Thymus (tissue), 11 donors: ENCODE measurements at regions not wholly inside any gene's neighbourhood (a gene's known extent, or its start where the extent isn't known, plus 50 kb on each side); places are given as distances from the start of the nearest gene placed in this dataset.
A peak's percentile ranks its signal among the peaks of the same experiment; 100 is the strongest.

ENCODE experiments used
- DNase-seq, 9 donors: peaks; one replicate each; pipeline ENCODE4 v3.0.0-alpha.2; 2013; ENCODE audit warnings: low spot score in 9 of 9, low read depth in 6 of 9, missing footprints in 1 of 9
- H3K27ac ChIP-seq, 2 donors: one replicate each; pipeline ENCODE4 v1.5.1; 2013; ENCODE audit warnings: control low read depth in 1 of 2, low read depth in 1 of 2, low read length in 1 of 2, mild to moderate bottlenecking in 1 of 2, moderate library complexity in 1 of 2
- H3K27me3 ChIP-seq, 2 donors: one replicate each; pipeline ENCODE4 v1.5.1; 2013; ENCODE audit warnings: low read length in 1 of 2; ENCODE audit not compliant: control insufficient read depth in 2 of 2, insufficient read depth in 1 of 2
- H3K36me3 ChIP-seq, 2 donors: one replicate each; pipeline ENCODE4 v1.5.1; 2013; ENCODE audit warnings: low read length in 1 of 2, mild to moderate bottlenecking in 1 of 2, moderate library complexity in 1 of 2; ENCODE audit not compliant: control insufficient read depth in 2 of 2, insufficient read depth in 2 of 2
- H3K4me1 ChIP-seq, 2 donors: one replicate each; pipeline ENCODE4 v1.5.1; 2013; ENCODE audit warnings: low read length in 2 of 2; ENCODE audit not compliant: control insufficient read depth in 2 of 2, insufficient read depth in 2 of 2
- H3K4me3 ChIP-seq, 2 donors: one replicate each; pipeline ENCODE4 v1.5.1; 2013; ENCODE audit warnings: low read length in 2 of 2, control low read depth in 1 of 2, mild to moderate bottlenecking in 1 of 2
- H3K9me3 ChIP-seq, 2 donors: one replicate each; pipeline ENCODE4 v1.5.1; 2013; ENCODE audit warnings: low read length in 1 of 2, mild to moderate bottlenecking in 1 of 2; ENCODE audit not compliant: control insufficient read depth in 2 of 2, insufficient read depth in 1 of 2
- WGBS: extraction: QIAGEN DNeasy Blood & Tissue Kit; methylation state at CpG from one replicate; pipeline ENCODE4 v1.1.7; 2013; 5-methylcytosine and 5-hydroxymethylcytosine counted together
- donor health status: healthy.

GRCh38 chr18:74023220-74023619 is 124.4 kb downstream of the FBXO15 start:
- Histone ChIP-seq H3K9me3 (no peaks in the 10 kb centered on the region), H3K4me3 (no peak overlapping the region), H3K36me3 (no peaks in the 10 kb centered on the region), H3K27me3 (no peaks in the 10 kb centered on the region), H3K27ac (no peak overlapping the region), H3K4me1 (no peaks in the 10 kb centered on the region)
- WGBS, result 75% methylated on average over 3 of the region's 3 CpGs
- DNase-seq, result no peak

GRCh38 chr18:74019864-74020263 is 127.8 kb downstream of the FBXO15 start:
- H3K9me3 ChIP-seq, result no peaks in the 10 kb centered on the region
- H3K36me3 ChIP-seq, result no peaks in the 10 kb centered on the region
- no peak overlapping the region for H3K4me3 ChIP-seq
- WGBS, result 96% methylated on average over 3 of the region's 3 CpGs
- H3K4me1 ChIP-seq, result no peaks in the 10 kb centered on the region
- DNase-seq, result no peak
- H3K27ac ChIP-seq, result no peak overlapping the region
- H3K27me3 ChIP-seq, result no peaks in the 10 kb centered on the region

- Histone ChIP-seq H3K27me3 (no peaks in the 10 kb centered on the region), H3K4me3 (no peak overlapping the region), H3K9me3 (peaks cover 0 to 4% of the 10 kb centered on the region in 2 donors), H3K4me1 (no peaks in the 10 kb centered on the region), H3K36me3 (no peaks in the 10 kb centered on the region), H3K27ac (no peak overlapping the region)
- DNase-seq, result no peak
- WGBS, result 80% methylated on average over 5 of the region's 5 CpGs
These were observed 133.7 kb downstream of the FBXO15 start for GRCh38 chr18:74013955-74014354.

- 94% methylated on average over 14 of the region's 14 CpGs for WGBS
- no peak overlapping the region for H3K27ac ChIP-seq
- H3K9me3 ChIP-seq, result peaks cover 0 to 4% of the 10 kb centered on the region in 2 donors
- no peak overlapping the region for H3K4me3 ChIP-seq
- no peaks in the 10 kb centered on the region for H3K36me3 ChIP-seq
- DNase-seq, result no peak
- no peaks in the 10 kb centered on the region for H3K4me1 ChIP-seq
- H3K27me3 ChIP-seq, result no peaks in the 10 kb centered on the region
These were observed 134.5 kb downstream of the FBXO15 start for GRCh38 chr18:74012954-74013630.

GRCh38 chr18:74006143-74006542 is 141.5 kb downstream of the FBXO15 start:
- DNase-seq, result no peak
- Histone ChIP-seq H3K36me3 (no peaks in the 10 kb centered on the region), H3K27ac (no peak overlapping the region), H3K4me3 (no peak overlapping the region), H3K27me3 (no peaks in the 10 kb centered on the region), H3K9me3 (peaks cover 0 to 4% of the 10 kb centered on the region in 2 donors), H3K4me1 (no peaks in the 10 kb centered on the region)
- WGBS, result 95% methylated on average over 8 of the region's 8 CpGs

GRCh38 chr18:74005320-74006109 is 142.1 kb downstream of the FBXO15 start:
- H3K9me3 ChIP-seq, result peaks cover 0 to 4% of the 10 kb centered on the region in 2 donors
- H3K36me3 ChIP-seq, result no peaks in the 10 kb centered on the region
- no peak overlapping the region for H3K4me3 ChIP-seq
- WGBS, result 91% methylated on average over 4 of the region's 4 CpGs
- peak overlapping the region in 1 of 2 donors; percentile 9 for H3K27ac ChIP-seq
- H3K4me1 ChIP-seq, result no peaks in the 10 kb centered on the region
- H3K27me3 ChIP-seq, result no peaks in the 10 kb centered on the region
- no peak for DNase-seq

GRCh38 chr18:73992242-73993022 is 155.2 kb downstream of the FBXO15 start:
- H3K36me3 ChIP-seq, result no peaks in the 10 kb centered on the region
- no peak for DNase-seq
- no peak overlapping the region for H3K27ac ChIP-seq
- no peaks in the 10 kb centered on the region for H3K27me3 ChIP-seq
- H3K9me3 ChIP-seq, result no peaks in the 10 kb centered on the region
- H3K4me1 ChIP-seq, result no peaks in the 10 kb centered on the region
- H3K4me3 ChIP-seq, result no peak overlapping the region
- WGBS, result 93% methylated on average over 5 of the region's 5 CpGs

GRCh38 chr18:73991570-73991969 is 156.1 kb downstream of the FBXO15 start:
- Histone ChIP-seq H3K27me3 (no peaks in the 10 kb centered on the region), H3K4me3 (no peak overlapping the region), H3K36me3 (no peaks in the 10 kb centered on the region), H3K4me1 (no peaks in the 10 kb centered on the region), H3K9me3 (no peaks in the 10 kb centered on the region), H3K27ac (no peak overlapping the region)
- 76% methylated on average over 2 of the region's 2 CpGs for WGBS
- no peak for DNase-seq

- no peak for DNase-seq
- 99% methylated on average over 6 of the region's 6 CpGs for WGBS
- Histone ChIP-seq H3K4me3 (no peak overlapping the region), H3K27me3 (no peaks in the 10 kb centered on the region), H3K4me1 (no peaks in the 10 kb centered on the region), H3K27ac (no peak overlapping the region), H3K9me3 (no peaks in the 10 kb centered on the region), H3K36me3 (no peaks in the 10 kb centered on the region)
These were observed 157.4 kb downstream of the FBXO15 start for GRCh38 chr18:73990258-73990657.
